Mucosa of descending colon (tissue), 3 donors: ENCODE measurements at regions not wholly inside any gene's neighbourhood (a gene's known extent, or its start where the extent isn't known, plus 50 kb on each side); places are given as distances from the start of the nearest gene placed in this dataset.
A peak's percentile ranks its signal among the peaks of the same experiment; 100 is the strongest.

Source experiments
- ATAC-seq: fragments of 200-7000 bp; cut with Tn5 transposase; one replicate; pipeline ENCODE4 v1.9.1; 2020; ENCODE audit warnings: mild to moderate bottlenecking, moderate library complexity
- DNase-seq, 3 donors: peaks; one replicate each; pipeline ENCODE4 v3.0.0-alpha.2; 2020
- H3K36me3 ChIP-seq: fragments of 200-600 bp; one replicate; pipeline ENCODE4 v1.8.0; 2021; ENCODE audit warnings: low read depth, mild to moderate bottlenecking
- H3K4me1 ChIP-seq: fragments of 200-600 bp; one replicate; pipeline ENCODE4 v1.8.0; 2021; ENCODE audit warnings: low read depth, mild to moderate bottlenecking
- H3K4me3 ChIP-seq: fragments of 200-600 bp; one replicate; pipeline ENCODE4 v1.8.0; 2021; ENCODE audit warnings: mild to moderate bottlenecking
- H3K9me3 ChIP-seq: fragments of 200-600 bp; one replicate; pipeline ENCODE4 v1.8.0; 2021; ENCODE audit warnings: mild to moderate bottlenecking
- CTCF ChIP-seq: fragments of 200-600 bp; IDR thresholded peaks from one replicate; pipeline ENCODE4 v1.8.0; 2022; ENCODE audit warnings: antibody characterized with exemption, mild to moderate bottlenecking
- intact Hi-C, 2 donors: fragments of 100-400 bp; cut with DNase I in 1 of 2; cut with micrococcal nuclease in 1 of 2; formaldehyde crosslinking; loops; one replicate each; pipeline versions ENCODE4 v1.11.0 to v1.11.1; 2022; cut with DNase I, micrococcal nuclease
- donor health status: DM: no; HTN: no; CAD: no; lungs with moderate emphysema.
- donor health status: DM: no; HTN: no; CAD: no.
- donor health status: DM: no; HTN: yes; CAD: no.

GRCh38 chr11:119907122-119907851 lies 178.3 kb upstream of the NECTIN1 start:
- peaks cover 44% of the 10 kb centered on the region for H3K4me1 ChIP-seq
- no peak overlapping the region for H3K4me3 ChIP-seq
- DNase-seq = peak; percentile 73 to 84 (median 73)
- intact Hi-C loops = no loop called here
- no peaks in the 10 kb centered on the region for H3K36me3 ChIP-seq
- peak; percentile 75 for ATAC-seq
- no peak for TF ChIP-seq CTCF
- no peaks in the 10 kb centered on the region for H3K9me3 ChIP-seq

- ATAC-seq (no peak), DNase-seq (no peak)
- H3K4me1 ChIP-seq = peaks cover 46% of the 10 kb centered on the region
These were observed 177.4 kb upstream of the NECTIN1 start for GRCh38 chr11:119906376-119906775.

GRCh38 chr11:119905162-119905561 lies 176.2 kb upstream of the NECTIN1 start:
- Histone ChIP-seq H3K36me3 (no peaks in the 10 kb centered on the region), H3K9me3 (no peaks in the 10 kb centered on the region), H3K4me3 (no peak overlapping the region), H3K4me1 (peaks cover 45% of the 10 kb centered on the region)
- no peak for TF ChIP-seq CTCF
- ATAC-seq (peak; percentile 16), DNase-seq (peak in 2 of 3 donors; percentile 57 to 75)
- intact Hi-C loops = no loop called here

More at GRCh38 chr11:119906376-119906775, 177.4 kb upstream of the NECTIN1 start:
- TF ChIP-seq CTCF = no peak
- Histone ChIP-seq H3K36me3 (no peaks in the 10 kb centered on the region), H3K4me3 (no peak overlapping the region), H3K9me3 (no peaks in the 10 kb centered on the region)
- intact Hi-C loops = no loop called here

- Histone ChIP-seq H3K9me3 (no peaks in the 10 kb centered on the region), H3K4me3 (no peak overlapping the region), H3K36me3 (no peaks in the 10 kb centered on the region), H3K4me1 (peaks cover 40% of the 10 kb centered on the region)
- TF ChIP-seq CTCF = no peak
- ATAC-seq (peak; percentile 32), DNase-seq (peak in 2 of 3 donors; percentile 45 to 55)
- intact Hi-C loops = no loop called here
These were observed 175.6 kb upstream of the NECTIN1 start for GRCh38 chr11:119904531-119905035.

GRCh38 chr11:119903821-119904220 lies 174.8 kb upstream of the NECTIN1 start:
- no peak for ATAC-seq
- DNase-seq = peak in 1 of 3 donors; percentile 42
- no peak for TF ChIP-seq CTCF
- Histone ChIP-seq H3K4me1 (peaks cover 35% of the 10 kb centered on the region), H3K9me3 (no peaks in the 10 kb centered on the region), H3K4me3 (no peak overlapping the region), H3K36me3 (no peaks in the 10 kb centered on the region)
- intact Hi-C loops = no loop called here
